NCI-H187 treated with DMSO at 0.1 percent for 48 hours (cell line): ENCODE measurements at regions not wholly inside any gene's neighbourhood (a gene's known extent, or its start where the extent isn't known, plus 50 kb on each side); places are given as distances from the start of the nearest gene placed in this dataset.

ENCODE experiments used
- DNase-seq: peaks from one replicate; lab custom pipeline; 2025; lab: John Stamatoyannopoulos, UW

- DNase-seq = no peak
Measured at GRCh38 chr12:16972923-16973770, 367.2 kb upstream of the LMO3 start.

GRCh38 chr12:16962889-16963288 lies 356.9 kb upstream of the LMO3 start:
- DNase-seq = no peak

GRCh38 chr12:16955083-16955657 lies 349.2 kb upstream of the LMO3 start:
- no peak for DNase-seq

GRCh38 chr12:16949871-16950667 lies 344.1 kb upstream of the LMO3 start:
- DNase-seq = no peak

GRCh38 chr12:16949371-16949770 lies 343.4 kb upstream of the LMO3 start:
- no peak for DNase-seq

GRCh38 chr12:16946704-16947103 lies 340.7 kb upstream of the LMO3 start:
- no peak for DNase-seq

- no peak for DNase-seq
Measured at GRCh38 chr12:16939871-16940306, 333.9 kb upstream of the LMO3 start.

- no peak for DNase-seq
Measured at GRCh38 chr12:16927259-16927658, 321.3 kb upstream of the LMO3 start.

- DNase-seq = no peak
Measured at GRCh38 chr12:16920451-16920850, 314.5 kb upstream of the LMO3 start.

- DNase-seq = no peak
Measured at GRCh38 chr12:16919551-16919950, 313.6 kb upstream of the LMO3 start.

GRCh38 chr12:16914853-16915252 lies 308.9 kb upstream of the LMO3 start:
- DNase-seq = no peak

GRCh38 chr12:16913832-16914490 lies 308.0 kb upstream of the LMO3 start:
- DNase-seq = no peak

- DNase-seq = no peak
Measured at GRCh38 chr12:16901946-16902345, 296.0 kb upstream of the LMO3 start.

GRCh38 chr12:16893426-16893825 lies 287.5 kb upstream of the LMO3 start:
- DNase-seq = no peak

GRCh38 chr12:16891673-16892072 lies 285.7 kb upstream of the LMO3 start:
- no peak for DNase-seq

- no peak for DNase-seq
Measured at GRCh38 chr12:16884819-16885218, 278.9 kb upstream of the LMO3 start.

- DNase-seq = no peak
Measured at GRCh38 chr12:16884056-16884455, 278.1 kb upstream of the LMO3 start.

GRCh38 chr12:16881986-16882570 lies 276.1 kb upstream of the LMO3 start:
- DNase-seq = no peak

GRCh38 chr12:16880864-16881285 lies 274.9 kb upstream of the LMO3 start:
- no peak for DNase-seq

GRCh38 chr12:16870845-16871244 lies 264.9 kb upstream of the LMO3 start:
- no peak for DNase-seq

GRCh38 chr12:16863742-16864141 lies 257.8 kb upstream of the LMO3 start:
- DNase-seq = no peak

GRCh38 chr12:16857456-16857923 lies 251.5 kb upstream of the LMO3 start:
- no peak for DNase-seq
